HG03060 (cell line): ENCODE measurements at regions not wholly inside any gene's neighbourhood (a gene's known extent, or its start where the extent isn't known, plus 50 kb on each side); places are given as distances from the start of the nearest gene placed in this dataset.

Experiments used
- ATAC-seq: cut with Tn5 transposase; IDR thresholded peaks from one replicate; pipeline ENCODE4 v1.9.1; 2021; ENCODE audit warnings: low read depth, moderate number of reproducible peaks; ENCODE audit not compliant: unreplicated experiment

DNA sequence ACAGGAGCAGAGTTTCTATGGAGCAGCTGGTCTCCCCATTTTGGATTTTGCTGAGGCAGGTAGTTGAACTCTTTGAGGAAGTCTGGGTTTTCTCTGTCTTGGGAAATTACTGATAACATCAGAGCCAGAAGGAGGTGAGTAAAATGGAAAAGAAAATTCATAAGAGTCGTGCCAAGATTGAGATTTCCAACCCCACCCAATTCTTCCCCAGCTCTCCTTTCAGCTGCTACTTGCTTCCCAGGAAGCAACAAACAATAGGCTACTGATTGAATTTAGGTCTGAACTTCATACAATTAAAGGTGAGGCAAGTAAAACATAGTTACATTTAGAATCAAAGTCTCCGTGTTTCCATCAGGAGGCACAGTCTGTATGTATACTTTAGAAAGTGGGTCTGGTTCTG, 54.6 kb upstream of the EOLA2 start:
- ATAC-seq: no peak

DNA sequence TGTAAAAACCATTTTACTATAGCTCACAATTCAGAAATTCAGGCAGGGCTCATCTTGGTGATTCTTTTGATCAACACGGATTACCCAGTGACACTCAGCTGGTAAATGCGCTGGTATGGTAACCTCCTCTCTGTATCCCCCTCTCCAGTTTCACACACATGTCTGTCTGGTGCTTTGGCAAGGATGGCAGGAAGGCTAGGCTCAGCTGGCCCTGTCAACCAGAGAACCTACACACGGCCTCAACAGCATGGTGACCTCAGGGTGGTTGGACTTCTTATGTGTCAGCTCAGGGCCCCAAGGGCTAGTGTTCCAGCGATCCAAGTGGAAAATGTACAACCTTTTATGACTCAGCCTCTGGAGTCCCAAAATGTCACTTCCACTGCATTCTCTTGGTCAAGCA, 55.7 kb upstream of the EOLA2 start:
- ATAC-seq: no peak

DNA sequence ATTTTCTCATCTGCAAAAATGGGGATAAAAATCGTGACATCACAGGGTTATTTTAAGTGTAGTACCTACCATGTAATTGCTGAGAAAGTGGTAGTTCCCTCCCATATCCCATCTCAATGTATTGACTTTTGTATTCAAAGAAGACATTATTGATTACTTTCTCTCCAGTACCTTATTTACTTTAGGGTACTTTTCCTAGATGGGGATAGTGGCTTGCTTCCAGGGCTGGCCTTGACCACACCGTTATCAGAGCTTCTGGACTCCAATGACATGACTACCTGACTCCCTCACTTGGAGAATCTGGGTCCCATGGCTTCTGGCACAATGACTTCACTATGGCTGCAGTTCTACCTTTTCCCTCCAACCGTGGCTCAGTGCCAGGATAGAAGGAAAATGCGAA, 58.2 kb upstream of the EOLA2 start:
- no peak for ATAC-seq

DNA sequence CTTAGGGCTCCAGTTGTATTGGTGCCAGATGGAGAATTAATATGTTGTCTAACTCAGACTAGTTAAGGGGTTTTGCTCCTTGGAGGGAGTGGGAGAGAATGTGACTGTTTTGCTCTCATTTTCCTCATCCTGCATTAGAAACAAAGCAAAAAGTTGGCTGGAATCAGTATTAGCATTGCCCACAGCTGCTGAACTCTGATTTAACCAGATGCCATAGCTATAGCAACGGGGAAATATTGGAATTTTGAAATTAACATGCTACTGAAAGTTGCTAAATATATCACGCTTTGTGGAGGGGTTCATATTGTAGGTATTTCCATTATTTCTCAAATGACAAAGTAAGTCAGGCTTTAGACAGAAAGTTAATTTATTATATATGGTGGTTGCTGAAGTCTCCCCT, 66.7 kb upstream of the EOLA2 start:
- ATAC-seq: no peak

DNA sequence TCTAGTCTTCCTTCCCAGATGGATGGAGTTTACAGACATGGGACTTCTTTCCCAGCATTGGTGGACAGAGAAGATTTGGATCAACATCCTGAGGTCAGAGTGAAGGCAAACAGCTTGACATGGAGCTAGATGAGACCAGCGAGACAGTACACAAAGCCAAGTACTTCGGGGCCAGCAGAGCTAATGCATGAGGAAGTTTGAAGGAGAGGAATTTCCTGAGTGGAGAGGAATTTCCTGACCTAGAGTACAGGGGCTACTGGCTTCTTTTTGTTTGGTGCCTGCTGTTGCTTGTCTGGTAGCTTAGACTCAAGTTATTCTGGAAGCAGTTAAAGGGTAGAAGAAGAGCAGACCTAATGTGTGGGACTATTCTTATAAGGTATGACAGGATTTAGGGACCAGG, 69.1 kb upstream of the EOLA2 start:
- ATAC-seq: no peak

DNA sequence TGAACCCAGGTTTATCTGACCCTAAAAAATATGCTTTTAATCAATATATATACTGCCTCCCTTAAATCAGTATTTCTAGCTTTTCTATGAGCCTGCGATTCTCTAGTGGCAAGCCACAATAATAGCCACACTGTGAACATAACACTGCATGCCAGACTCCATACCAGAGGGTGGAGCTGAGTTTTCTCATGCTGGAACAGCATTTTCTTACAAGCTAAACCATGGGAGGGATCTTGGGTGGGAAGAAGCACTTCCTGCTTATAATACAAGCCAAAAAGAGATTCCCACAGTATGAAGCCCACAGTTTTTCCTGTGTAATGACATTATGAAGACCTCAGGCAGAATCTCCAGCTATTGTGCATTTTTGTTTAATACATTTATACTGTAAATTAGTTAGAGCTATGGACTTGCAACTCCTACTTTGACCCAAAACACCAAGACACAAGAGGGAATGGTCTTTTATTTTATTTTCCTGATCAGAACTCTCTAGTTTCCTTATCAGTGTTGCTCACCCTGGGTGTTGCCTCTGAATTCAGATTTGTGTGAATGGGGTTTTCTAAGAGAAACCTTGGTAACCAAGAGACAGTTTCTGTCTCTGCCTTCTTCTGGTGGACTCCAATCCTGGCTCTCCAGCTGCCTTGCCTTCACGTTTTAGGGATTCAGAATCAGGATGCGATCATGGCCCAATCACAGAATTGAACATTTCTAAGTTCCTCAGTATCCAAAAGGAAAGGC, 74.5 kb upstream of the EOLA2 start:
- ATAC-seq: no peak

DNA sequence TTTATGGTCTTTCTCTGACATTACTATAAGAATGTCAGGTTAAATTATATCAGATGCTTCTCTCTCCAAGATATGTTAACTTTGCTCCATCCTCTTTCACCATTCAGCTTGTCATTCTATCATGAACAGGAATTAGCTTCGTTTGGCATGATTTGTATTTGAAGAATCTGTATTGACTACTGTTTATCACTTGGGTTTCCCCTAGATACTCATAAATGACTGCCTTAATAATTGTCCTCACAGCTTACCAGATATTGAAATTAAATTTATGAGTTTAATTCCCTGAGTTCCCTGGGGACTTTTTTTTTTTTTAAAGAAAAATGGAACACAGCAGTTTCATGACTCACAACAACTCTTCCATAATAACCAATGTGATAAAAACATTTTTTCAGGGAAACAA, 76.2 kb upstream of the EOLA2 start:
- no peak for ATAC-seq

DNA sequence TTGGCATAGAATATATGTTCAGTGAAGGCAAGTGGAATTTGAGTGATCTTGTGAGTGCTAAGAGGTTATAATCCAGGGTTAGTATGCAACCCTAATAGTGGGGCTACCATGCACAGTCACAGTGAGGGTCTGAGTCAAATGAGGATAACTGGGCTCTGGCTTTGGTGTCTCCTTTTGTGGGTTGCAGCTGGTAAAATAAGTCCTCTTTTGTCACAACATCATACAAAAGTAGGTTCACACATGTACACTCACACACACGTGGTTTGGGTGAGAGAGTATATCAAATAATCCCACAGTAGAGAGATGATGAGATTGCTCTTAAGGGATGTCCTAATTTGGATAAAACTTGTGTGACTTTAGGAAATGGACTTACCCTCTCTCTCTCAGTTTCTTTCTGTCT, 79.6 kb upstream of the EOLA2 start:
- ATAC-seq: no peak

DNA sequence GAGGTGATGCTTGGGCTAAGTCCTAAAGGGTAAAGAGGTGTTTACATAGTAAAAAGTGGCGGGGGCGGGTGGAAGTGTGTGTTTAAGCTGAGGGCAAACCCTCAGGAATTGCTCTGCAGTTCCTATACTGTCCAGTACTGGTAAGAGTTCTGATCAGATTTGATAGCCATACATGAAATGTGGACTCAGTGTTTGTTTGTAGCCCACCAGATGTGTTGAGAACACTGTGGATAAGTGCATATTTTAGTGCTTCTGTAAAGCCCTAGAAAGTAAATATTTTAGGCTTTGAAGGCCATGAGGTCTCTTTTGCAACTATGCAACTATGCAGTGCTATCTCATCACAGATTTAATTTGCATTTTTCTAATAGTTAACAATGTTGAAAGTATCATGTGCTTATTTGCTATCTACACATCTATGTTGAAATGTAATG, 80.7 kb upstream of the EOLA2 start:
- ATAC-seq: no peak

DNA sequence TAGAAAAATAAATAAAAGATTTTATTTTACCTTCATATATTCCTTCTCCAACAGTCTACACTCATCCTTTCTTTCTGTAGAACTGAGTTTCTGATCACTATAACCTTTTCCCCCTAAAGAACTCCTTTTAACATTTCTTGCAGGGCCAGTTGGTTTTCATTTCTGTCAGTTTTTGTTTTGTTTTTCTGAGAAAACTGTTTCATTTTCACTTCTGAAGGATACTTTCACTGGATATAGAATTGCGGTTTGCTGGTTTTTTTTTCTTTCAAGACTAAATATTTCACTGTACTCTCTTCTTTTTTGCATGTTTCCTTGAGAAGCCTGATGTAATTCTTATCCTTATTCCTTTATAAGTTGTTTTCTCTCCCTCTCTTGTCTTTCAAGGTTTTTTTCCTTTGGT, 90.4 kb upstream of the EOLA2 start:
- ATAC-seq: no peak

DNA sequence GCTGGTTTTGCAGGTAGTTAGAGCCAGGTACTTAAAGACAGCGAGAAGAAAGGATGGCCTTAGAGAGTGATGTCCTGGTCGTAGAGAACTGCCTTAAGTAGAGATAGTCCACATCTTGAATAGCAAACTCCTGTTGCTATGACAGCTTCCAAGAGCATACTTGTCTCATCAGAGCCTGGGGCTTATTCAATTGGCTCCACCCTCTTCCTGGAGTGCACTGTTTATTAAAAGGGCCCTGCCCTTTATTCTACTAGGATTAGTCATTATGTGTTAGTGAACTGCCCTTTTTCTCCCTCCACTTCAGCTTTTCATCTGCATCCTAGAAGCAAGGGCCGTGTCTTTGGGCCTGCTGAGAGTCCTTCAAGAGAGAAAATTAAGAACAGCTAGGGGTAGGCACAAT, 94.5 kb upstream of the EOLA2 start:
- ATAC-seq: no peak

DNA sequence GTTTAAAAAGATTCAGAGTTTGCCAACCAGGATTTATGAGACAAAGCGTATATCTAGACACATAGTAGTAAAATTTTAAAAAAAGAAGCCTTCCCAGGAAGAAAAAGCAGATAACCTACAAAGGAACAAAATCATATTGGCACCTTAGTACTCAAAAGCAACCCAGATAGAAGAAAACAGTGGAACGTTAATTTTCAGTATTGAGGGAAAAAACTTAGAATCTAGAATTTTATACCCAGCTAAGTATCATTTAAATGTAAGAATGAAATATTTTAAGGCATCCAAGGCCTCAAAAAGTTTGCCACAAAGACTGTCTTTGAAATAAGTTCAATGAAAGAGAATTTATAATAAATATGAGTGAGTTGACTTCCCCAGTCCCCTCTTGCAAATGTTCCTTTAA, 96.5 kb upstream of the EOLA2 start:
- no peak for ATAC-seq

DNA sequence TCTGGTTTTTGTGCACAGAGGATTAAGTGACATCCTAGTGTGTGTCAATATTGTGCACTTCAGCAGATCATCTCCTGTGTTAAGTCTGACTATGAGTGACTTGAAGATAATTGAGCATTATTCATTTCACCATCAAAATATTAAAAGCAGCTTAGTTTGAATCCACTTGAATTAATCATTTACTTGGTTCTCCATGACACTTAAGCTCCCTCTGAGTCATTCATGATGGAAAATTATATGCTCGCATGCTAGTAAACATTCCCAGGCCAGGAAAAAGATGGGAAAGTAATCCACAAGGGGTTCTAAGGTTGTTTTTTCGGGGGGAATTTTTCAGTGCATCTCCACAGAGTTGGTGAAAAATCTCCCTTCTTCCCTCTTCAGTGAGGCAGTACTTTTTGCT, 97.2 kb upstream of the EOLA2 start:
- no peak for ATAC-seq

DNA sequence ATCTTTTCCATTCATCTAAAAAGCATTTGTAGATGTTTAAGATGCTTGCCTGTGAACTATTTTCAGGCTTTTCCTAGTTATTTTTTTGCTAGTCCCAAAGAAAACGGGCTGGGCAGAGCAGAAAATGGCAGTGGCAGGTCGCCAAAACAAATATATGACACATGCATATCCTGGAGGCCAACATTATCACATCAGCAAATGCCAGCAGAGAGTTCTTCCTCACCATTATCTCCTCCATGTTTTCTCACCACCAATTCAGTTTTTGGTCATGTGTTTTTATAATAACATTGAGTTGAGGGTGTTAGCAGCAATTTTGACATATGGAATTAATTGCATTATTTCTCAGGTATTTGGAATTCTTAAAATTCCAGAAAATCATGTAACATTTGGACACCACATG, 97.9 kb upstream of the EOLA2 start:
- ATAC-seq: no peak

DNA sequence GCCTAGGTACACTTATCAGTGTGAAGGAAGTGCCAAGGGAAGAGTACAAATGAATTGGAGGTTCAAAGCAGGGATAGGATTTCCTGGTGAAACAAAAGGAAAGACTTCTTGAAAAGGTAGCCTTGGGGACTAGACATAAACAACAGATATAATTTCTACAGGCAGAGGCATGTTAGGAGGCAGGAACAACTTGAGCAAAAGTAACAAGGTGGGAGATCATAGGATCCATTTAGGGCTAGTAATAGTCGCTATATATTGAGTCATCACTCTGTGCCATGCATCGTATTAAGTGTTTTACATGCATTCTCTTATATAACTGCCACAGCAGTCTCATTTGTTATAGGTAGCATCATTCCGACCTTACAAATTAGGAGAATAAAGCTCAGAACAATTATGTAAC, 98.3 kb upstream of the EOLA2 start:
- ATAC-seq: no peak

DNA sequence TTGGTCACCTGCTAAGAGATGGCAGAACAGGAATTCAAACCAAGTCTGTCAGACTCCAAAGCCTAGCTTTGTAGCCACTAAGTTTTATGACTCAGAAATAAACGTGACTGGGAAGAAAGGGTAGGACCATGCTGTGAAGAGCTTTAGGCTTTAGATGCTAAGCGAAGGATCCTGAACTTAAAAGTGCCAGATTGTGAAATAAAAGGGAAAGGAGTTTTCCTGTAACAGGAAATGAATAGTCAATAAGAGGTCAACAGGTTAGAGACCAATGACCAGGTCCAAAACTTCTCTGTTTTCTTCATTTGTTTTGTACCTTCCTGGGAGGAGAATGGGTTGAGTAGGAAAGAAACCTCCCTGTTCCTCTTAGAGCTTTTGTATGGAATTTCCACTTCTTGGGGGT, 98.8 kb upstream of the EOLA2 start:
- no peak for ATAC-seq

DNA sequence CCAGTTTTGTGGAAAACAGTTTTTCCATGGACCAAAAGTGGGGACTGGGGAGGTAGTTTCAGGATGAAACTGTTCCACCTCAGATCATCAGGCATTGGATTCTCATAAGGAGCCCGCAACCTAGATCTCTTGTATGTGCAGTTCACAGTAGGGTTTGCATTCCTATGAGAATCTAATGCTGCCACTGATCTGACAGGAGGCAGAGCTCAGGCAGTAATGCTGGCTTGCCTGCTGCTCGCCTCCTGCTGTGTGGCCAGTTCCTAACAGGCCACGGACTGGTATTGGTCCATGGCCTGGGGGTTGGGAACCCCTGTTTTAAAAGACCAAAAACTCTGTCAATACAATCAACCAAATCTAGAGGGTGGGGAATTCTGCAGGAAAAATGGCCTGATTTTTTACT, 100.0 kb upstream of the EOLA2 start:
- ATAC-seq: no peak

DNA sequence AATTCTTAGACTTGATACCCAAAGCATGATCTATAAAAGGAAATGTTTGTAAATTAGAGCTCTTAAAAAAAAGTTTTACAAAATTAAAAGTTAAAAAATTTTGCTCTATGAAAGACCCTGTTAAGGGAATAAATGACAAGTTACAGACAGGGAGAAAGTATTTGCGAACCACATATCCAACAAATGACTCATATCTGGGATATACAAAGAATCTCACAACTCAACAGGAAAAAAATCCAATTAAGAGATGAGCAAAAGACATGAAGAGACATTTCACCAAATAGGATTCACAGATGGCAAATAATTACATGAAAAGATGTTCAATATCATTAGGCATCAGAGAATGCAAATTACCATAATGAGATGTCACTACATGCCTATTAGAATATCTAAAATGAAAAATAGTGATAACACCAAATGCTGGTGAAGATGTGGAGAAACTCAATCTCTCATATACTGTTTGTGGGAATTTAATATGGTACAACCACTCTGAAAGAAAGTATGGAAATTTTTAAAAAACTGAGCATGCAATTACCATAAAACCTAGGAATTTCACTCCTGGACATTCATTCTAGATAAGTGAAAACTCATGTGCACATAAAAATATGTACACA, 100.8 kb upstream of the EOLA2 start:
- ATAC-seq: no peak

DNA sequence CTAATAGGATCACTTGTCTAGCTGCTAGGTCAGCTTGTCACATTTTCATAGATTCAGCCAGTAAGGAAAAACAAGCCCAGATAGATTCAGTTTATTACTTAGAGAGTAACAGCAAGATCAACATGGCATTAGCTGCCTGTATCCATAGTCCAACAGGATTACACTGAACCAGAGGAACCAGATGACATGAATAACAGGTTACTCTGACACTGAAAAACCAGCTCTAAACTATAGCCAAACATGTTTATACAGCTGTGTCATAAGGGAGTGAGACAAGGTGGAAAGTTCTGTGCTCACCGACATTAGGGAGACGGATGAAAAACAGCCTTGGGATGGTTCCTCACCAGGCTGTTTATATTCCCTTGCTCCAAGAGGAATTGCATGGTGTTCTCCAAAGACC, 102.9 kb upstream of the EOLA2 start:
- no peak for ATAC-seq

DNA sequence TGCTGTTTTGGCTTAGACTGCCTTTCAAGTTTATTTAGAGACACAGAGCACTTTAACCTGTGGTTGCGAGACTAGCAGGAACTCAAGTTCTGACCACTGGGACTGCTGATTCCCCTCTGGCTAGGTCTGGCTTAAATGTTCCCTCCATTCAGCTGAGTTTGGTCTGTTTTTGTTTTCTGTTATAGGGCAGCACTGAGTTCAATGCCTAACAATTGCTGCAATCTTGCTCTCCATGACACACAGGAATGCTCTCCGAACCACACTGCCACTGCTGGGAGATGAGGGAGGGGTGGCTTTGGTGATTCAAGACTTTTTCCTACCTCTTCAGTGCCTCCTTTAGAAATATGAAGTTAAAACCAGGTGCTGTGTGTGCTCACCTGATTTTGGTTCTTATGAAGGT, 106.3 kb upstream of the EOLA2 start:
- ATAC-seq: no peak

DNA sequence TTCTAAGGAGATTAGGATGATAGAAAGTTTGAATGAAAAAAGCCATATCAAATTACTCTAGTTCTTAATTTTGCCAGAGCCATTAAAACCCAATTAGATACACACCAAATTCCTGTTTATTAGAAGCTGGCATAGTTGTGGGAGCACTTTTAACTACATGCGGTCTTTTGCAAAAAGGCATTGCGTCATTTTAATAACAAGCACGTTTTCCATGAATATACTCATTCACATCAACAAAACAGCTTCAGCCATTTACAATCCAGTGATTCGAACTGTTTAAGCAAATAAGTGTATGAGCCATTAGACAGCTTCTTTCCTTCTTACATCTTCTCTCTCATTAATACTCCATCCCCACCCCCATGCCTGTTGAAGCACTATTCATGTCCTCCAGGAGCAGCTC, 109.5 kb upstream of the EOLA2 start:
- ATAC-seq: no peak

DNA sequence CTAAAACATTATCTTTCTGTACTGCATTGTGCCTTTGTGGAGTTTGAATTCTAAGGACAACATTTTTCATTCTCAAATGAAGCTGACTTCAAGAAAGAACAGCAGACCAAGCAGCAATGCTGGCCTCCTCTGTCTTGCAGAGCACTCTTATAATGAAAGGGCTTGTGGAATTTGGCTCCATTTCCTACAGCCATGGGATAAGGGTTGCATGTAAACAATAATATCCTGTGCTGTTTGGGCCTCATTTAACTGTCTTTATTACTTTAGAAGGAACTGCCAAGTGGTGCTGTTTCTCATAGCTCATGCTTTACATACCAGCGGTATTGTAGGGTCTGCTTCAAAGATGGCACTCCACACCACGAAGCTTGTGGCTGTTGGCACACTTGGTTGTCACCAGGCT, 111.4 kb upstream of the EOLA2 start:
- ATAC-seq: no peak

DNA sequence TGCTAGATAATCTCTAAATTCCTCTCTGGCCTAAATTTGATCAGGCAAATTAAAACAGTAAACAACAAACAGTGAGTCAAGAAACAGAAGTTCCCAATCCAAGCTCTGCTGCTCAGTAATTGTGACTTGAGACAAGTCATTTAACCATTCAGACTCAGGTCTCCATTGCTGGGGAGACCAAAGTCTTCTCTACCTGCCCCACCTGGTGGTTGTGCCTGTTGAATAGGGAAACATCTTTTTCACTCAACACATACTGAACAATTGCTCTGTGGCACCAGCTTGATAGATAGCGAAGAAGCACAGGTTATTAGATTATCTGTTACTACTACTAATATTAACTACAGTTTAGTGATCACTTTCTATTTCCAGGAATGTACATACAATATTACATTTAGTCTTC, 112.1 kb upstream of the EOLA2 start:
- ATAC-seq: no peak
